RWPE1 (cell line): ENCODE measurements at regions not wholly inside any gene's neighbourhood (a gene's known extent, or its start where the extent isn't known, plus 50 kb on each side); places are given as distances from the start of the nearest gene placed in this dataset.

Experiments
- CTCF ChIA-PET: fragments of 350-600 bp; sonication (Branson Sonifier 250); formaldehyde crosslinking; extraction: SDS; loops from one replicate; lab custom pipeline; 2021; lab: Yijun Ruan, JAX
- POLR2A ChIA-PET: fragments of 400-600 bp; formaldehyde crosslinking; extraction: SDS; loops from one replicate; lab custom pipeline; 2020; ENCODE audit warnings: antibody characterized with exemption; ENCODE audit not compliant: low non-redundant PET; lab: Yijun Ruan, JAX
- DNase-seq: peaks from one replicate; pipeline ENCODE4 v3.0.0; 2012; ENCODE audit warnings: low spot score
- H3K27ac ChIP-seq: fragments of 450-650 bp; 2 replicates; pipeline ENCODE4 v1.5.1; 2017
- TF ChIP-seq, protein P1 (sequence below): fragments of 450-650 bp; conservative IDR thresholded peaks from 2 replicates; pipeline ENCODE4 v1.5.1; 2017; ENCODE audit warnings: low read depth, mild to moderate bottlenecking

DNA sequence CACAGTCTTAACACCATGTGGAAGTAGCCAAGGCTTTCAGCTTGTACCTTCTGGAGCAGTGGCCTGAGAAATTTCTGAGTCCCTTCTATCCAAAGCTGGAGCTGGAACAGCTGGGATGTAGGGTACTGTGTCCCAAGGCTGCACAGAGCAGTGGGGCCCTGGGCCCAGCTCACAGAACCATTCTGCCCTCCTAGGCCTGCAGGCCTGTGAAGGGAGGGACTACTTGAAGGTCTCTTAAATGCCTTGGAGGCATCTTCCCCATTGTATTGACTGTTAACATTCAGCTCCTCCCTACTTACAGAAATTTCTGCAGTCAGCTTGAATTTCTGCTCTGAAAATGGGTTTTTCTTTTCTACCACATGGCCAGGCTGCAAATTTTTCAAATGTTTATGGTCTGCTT, 156.5 kb upstream of the MANEA start:
- no peak for DNase-seq
- TF ChIP-seq, protein P1, sequence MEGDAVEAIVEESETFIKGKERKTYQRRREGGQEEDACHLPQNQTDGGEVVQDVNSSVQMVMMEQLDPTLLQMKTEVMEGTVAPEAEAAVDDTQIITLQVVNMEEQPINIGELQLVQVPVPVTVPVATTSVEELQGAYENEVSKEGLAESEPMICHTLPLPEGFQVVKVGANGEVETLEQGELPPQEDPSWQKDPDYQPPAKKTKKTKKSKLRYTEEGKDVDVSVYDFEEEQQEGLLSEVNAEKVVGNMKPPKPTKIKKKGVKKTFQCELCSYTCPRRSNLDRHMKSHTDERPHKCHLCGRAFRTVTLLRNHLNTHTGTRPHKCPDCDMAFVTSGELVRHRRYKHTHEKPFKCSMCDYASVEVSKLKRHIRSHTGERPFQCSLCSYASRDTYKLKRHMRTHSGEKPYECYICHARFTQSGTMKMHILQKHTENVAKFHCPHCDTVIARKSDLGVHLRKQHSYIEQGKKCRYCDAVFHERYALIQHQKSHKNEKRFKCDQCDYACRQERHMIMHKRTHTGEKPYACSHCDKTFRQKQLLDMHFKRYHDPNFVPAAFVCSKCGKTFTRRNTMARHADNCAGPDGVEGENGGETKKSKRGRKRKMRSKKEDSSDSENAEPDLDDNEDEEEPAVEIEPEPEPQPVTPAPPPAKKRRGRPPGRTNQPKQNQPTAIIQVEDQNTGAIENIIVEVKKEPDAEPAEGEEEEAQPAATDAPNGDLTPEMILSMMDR, result no peak
- ChIA-PET CTCF (no interaction called here), POLR2A (no interaction called here)
- no peak overlapping the region for H3K27ac ChIP-seq

DNA sequence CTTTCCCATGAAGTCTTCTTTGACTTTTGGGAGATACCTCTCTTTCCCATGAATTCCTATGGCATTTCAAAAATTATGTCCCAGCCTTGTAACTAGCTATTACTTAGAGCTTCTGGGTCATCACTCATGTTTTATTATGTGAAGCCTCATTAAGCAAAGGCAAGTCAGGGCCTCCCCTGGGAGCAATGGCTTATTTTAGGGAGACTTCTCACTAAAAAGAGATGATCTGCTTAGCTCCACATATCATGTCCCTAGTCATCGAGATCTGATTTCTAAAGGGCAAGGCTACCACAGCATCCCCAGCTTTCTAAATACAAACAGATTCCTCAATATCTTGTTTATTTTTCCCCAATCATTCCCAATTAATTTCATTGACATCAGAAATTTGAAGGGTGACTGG, 154.0 kb upstream of the MANEA start:
- TF ChIP-seq, protein P1, result no peak
- ChIA-PET POLR2A (no interaction called here), CTCF (interaction anchor here (0.6 to 0.7 kb wide), 2 partner anchors 12 to 399 kb away, joined by 3 read pairs; no protein-coding TSS in a partner anchor)
- H3K27ac ChIP-seq, result no peak overlapping the region
- no peak for DNase-seq

DNA sequence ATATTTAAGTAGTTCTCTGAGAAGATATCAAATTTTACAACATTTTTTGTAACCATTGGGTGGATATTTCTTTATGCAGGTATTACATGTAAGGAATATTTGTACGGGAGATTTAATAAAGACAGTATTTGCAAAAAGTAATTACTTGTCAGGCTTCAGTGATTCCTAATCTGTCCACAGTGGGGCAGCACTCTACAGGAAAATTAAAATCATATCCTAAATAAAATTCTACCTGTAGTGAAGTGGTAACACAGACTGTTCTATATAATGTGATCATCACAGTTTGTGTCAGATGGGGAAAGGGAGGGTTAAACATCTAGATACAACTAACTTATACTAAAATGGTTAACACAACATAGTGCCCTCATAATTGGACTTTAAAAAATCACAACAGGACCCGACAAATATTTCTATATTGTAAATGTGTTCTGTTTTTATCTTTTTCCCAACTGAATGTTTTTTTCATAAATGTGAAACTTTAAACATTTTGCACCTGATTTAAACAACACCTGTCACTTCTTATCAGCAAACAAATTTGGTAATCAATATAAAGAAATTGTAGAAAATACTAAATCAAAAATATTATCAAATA, 145.6 kb upstream of the MANEA start:
- H3K27ac ChIP-seq, result no peak overlapping the region
- ChIA-PET POLR2A (no interaction called here), CTCF (no interaction called here)
- TF ChIP-seq, protein P1, result peak; percentile 76
- DNase-seq, result peak; percentile 34

DNA sequence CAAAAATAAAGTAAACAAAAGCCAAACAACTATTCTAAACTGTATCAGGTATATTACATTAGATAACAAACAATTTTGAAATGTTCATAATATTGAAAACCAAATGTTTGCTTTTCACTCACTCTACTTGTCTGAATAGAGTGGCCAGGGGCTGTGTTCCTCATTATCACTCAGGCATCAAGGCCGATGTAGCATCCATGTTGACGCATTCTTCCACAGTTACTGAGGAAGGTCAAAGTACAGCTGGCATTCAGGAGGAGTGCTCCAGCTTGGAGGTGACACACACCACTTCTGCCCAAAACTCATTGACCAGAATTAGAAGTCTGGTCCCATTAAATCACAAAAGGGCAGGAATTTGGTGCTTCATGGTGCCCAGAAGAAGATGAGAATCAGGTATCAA, 137.6 kb upstream of the MANEA start:
- ChIA-PET POLR2A (no interaction called here), CTCF (interaction anchor here (0.6 kb wide), 1 partner anchor 549 kb away, joined by 4 read pairs; no protein-coding TSS in a partner anchor)
- TF ChIP-seq, protein P1, result no peak
- no peak overlapping the region for H3K27ac ChIP-seq
- no peak for DNase-seq

DNA sequence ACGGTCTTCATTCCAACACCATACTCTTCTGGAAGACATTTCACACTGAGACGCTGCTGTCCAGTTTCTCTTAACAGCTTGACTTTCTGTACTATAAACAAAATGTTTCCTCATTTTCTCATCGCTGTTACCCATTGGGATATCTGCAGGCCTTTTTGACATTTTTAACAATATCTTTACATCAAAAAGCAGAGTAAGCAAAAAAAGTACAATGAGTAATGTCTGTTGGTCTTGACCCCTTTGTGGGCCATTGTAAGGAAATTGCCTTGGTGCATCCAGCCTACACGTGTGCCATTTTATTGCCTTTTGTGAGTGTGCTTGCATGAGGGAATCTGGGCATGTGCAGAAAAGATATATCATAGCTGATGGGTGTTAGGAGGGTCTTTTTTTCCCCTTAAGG, 129.1 kb upstream of the MANEA start:
- DNase-seq, result no peak
- no peak overlapping the region for H3K27ac ChIP-seq
- TF ChIP-seq, protein P1, result no peak
- ChIA-PET CTCF (no interaction called here), POLR2A (no interaction called here)

DNA sequence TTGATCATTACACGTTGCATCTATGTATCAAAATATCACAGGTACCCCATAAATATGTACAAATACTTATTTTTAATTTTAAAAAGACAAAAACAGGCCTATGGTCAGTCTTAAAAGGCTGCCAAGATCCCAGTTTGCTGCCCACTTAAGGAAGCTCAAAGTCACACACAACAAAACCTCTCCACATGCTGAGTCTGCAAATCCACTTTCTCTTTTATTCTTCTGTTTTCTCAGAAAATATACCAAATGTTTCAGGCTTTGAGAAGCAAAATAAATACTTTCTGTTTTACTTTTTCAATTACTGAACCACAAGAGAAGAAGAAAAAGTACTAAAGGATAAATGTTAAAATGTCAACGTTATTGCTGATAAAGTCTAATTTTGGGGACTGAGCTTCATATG, 107.8 kb upstream of the MANEA start:
- POLR2A ChIA-PET, result no interaction called here
- no peak for DNase-seq
- no peak overlapping the region for H3K27ac ChIP-seq
- CTCF ChIA-PET, result no interaction called here
- TF ChIP-seq, protein P1, result no peak
